B cell (primary cell): ENCODE measurements at regions not wholly inside any gene's neighbourhood (a gene's known extent, or its start where the extent isn't known, plus 50 kb on each side); places are given as distances from the start of the nearest gene placed in this dataset.

ENCODE experiments used
- ATAC-seq: fragments of 200-7000 bp; cut with Tn5 transposase; one replicate; pipeline ENCODE4 v1.10.0; 2021; ENCODE audit warnings: low read depth, mild to moderate bottlenecking, moderate number of reproducible peaks, moderate library complexity
- CTCF ChIA-PET: fragments of 350-600 bp; sonication (Branson Sonifier 250); formaldehyde crosslinking; loops from one replicate; lab custom pipeline; 2021; ENCODE audit warnings: antibody characterized with exemption, inconsistent platforms; lab: Charles Lee
- POLR2A ChIA-PET: fragments of 350-600 bp; sonication (Branson Sonifier 250); formaldehyde crosslinking; loops from one replicate; lab custom pipeline; 2021; ENCODE audit warnings: antibody characterized with exemption; lab: Charles Lee
- DNase-seq: peaks from one replicate; pipeline ENCODE4 v3.0.0; 2013
- H2AFZ ChIP-seq: 2 replicates; pipeline ENCODE4 v1.6.1; 2012; ENCODE audit warnings: mild to moderate bottlenecking, low read depth, low read length; ENCODE audit not compliant: insufficient read depth, poor library complexity, severe bottlenecking
- H3K27ac ChIP-seq, 2 donors: 1 replicate in 1 of 2; 2 replicates in 1 of 2; pipeline ENCODE4 v1.5.1; 2012 to 2013; ENCODE audit warnings: low read length in 2 of 2, mild to moderate bottlenecking in 2 of 2, moderate library complexity in 1 of 2
- H3K27me3 ChIP-seq, 4 experiments: fragments of 200-600 bp in 1 of 4; sonication (generic) in 1 of 4; replicated peaks in 1 of 4; 1 replicate in 2 of 4; 2 replicates in 2 of 4; pipeline versions ENCODE4 v1.6.1 to v1.7.0; 2013 to 2016; ENCODE audit warnings: low read length in 3 of 4, mild to moderate bottlenecking in 2 of 4, mixed read lengths in 1 of 4, moderate library complexity in 1 of 4; ENCODE audit not compliant: insufficient read depth in 4 of 4, control insufficient read depth in 3 of 4; ENCODE audit errors: control extremely low read depth in 1 of 4
- H3K36me3 ChIP-seq, 2 experiments: replicated peaks in 1 of 2; 1 replicate in 1 of 2; 2 replicates in 1 of 2; pipeline versions ENCODE4 v1.6.1 to v1.7.1; 2013; ENCODE audit warnings: low read length in 1 of 2; ENCODE audit not compliant: insufficient read depth in 2 of 2, control insufficient read depth in 1 of 2; ENCODE audit errors: control extremely low read depth in 1 of 2, extremely low read depth in 1 of 2
- H3K4me1 ChIP-seq, 2 donors: fragments of 200-600 bp in 1 of 2; sonication (generic) in 1 of 2; 1 replicate in 1 of 2; 2 replicates in 1 of 2; pipeline versions ENCODE4 v1.5.1 to v1.6.1; 2013 to 2017; ENCODE audit warnings: low read length in 2 of 2; ENCODE audit not compliant: control insufficient read depth in 2 of 2, insufficient read depth in 2 of 2
- H3K4me2 ChIP-seq: replicated peaks from 2 replicates; pipeline ENCODE3; 2012; ENCODE audit warnings: mild to moderate bottlenecking, low read depth, low read length; ENCODE audit not compliant: poor library complexity, severe bottlenecking
- H3K4me3 ChIP-seq, 5 experiments: fragments of 200-600 bp in 1 of 5; sonication (generic) in 1 of 5; 1 replicate in 3 of 5; 2 replicates in 2 of 5; pipeline versions ENCODE4 v1.5.1 to v1.7.0; 2011 to 2016; ENCODE audit warnings: low read length in 4 of 5, mild to moderate bottlenecking in 4 of 5, low read depth in 2 of 5, control low read depth in 1 of 5, moderate library complexity in 1 of 5; ENCODE audit not compliant: insufficient read depth in 1 of 5; ENCODE audit errors: control extremely low read depth in 1 of 5, extremely low read depth in 1 of 5
- H3K79me2 ChIP-seq: fragments of 200-600 bp; sonication (generic); one replicate; pipeline ENCODE4 v1.6.0; 2016; ENCODE audit warnings: low read length; ENCODE audit not compliant: control insufficient read depth, insufficient read depth
- H3K9ac ChIP-seq: fragments of 200-600 bp; sonication (generic); 2 replicates; pipeline ENCODE4 v1.6.1; 2017; ENCODE audit warnings: mild to moderate bottlenecking, low read length, moderate library complexity
- H3K9me3 ChIP-seq, 3 donors: one replicate each; pipeline versions ENCODE4 v1.6.1 to v1.7.1; 2013; ENCODE audit warnings: low read length in 2 of 3; ENCODE audit not compliant: control insufficient read depth in 2 of 3, insufficient read depth in 1 of 3; ENCODE audit errors: control extremely low read depth in 1 of 3
- H4K20me1 ChIP-seq: 2 replicates; pipeline ENCODE4 v1.6.0; 2012; ENCODE audit warnings: mild to moderate bottlenecking, low read length; ENCODE audit not compliant: insufficient read depth, control insufficient read depth, poor library complexity, severe bottlenecking
- H3K27ac Mint-ChIP-seq: one replicate; pipeline ENCODE4 v1.8.0; 2021; ENCODE audit warnings: mixed read lengths
- H3K27me3 Mint-ChIP-seq: one replicate; pipeline ENCODE4 v1.8.0; 2021; ENCODE audit warnings: mixed read lengths
- H3K4me1 Mint-ChIP-seq: one replicate; pipeline ENCODE4 v1.8.0; 2021; ENCODE audit warnings: mixed read lengths
- H3K4me3 Mint-ChIP-seq: one replicate; pipeline ENCODE4 v1.8.0; 2021; ENCODE audit warnings: mixed read lengths
- H3K9me3 Mint-ChIP-seq: one replicate; pipeline ENCODE4 v1.8.0; 2022; ENCODE audit warnings: mixed read lengths; ENCODE audit not compliant: insufficient read depth
- EZH2 ChIP-seq: IDR thresholded peaks from 2 replicates; pipeline ENCODE4 v1.6.1; 2012; ENCODE audit warnings: borderline replicate concordance, low read depth, mild to moderate bottlenecking, moderate library complexity, low read length; ENCODE audit not compliant: insufficient read depth, poor library complexity, severe bottlenecking
- WGBS: methylation state at CpG from one replicate; pipeline ENCODE4 v1.1.5; 2013; ENCODE audit warnings: missing lambda C conversion rate; ENCODE audit not compliant: insufficient coverage; 5-methylcytosine and 5-hydroxymethylcytosine counted together
- intact Hi-C: fragments of 100-400 bp; cut with micrococcal nuclease; formaldehyde crosslinking; loops from one replicate; pipeline ENCODE4 v1.10.0; 2022
- TF ChIP-seq, protein P1 (sequence below): fragments of 200-600 bp; IDR thresholded peaks from one replicate; pipeline ENCODE4 v1.8.0; 2022; ENCODE audit warnings: antibody characterized with exemption, mild to moderate bottlenecking

DNA sequence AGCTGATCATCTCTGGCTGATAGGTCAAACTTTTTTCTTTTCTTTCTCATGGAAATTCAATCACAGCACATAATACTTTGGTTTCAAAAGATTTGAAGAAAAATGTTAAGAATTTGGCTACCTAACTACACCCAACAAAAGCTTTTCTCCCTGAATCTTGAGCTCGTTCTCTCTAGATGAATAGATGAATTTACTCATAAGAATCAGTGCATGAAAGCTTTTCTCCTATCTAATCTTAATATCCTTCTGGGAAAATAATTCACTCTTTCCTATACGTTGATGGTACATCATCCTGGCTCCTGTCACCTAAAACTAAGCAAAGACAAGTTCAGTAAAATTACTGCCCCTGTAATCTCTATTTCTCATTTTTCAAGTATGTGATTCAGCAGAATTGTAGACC lies 1479.1 kb downstream of the DPP10 start:
- no peaks in the 10 kb centered on the region for H3K27me3 Mint-ChIP-seq
- intact Hi-C loops, result no loop called here
- no peaks in the 10 kb centered on the region for H4K20me1 ChIP-seq
- POLR2A ChIA-PET, result no interaction called here
- H3K36me3 ChIP-seq, result no peaks in the 10 kb centered on the region
- CTCF ChIA-PET, result no interaction called here
- H3K9me3 Mint-ChIP-seq, result peaks cover 11% of the 10 kb centered on the region
- no peaks in the 10 kb centered on the region for H3K79me2 ChIP-seq
- no peaks in the 10 kb centered on the region for H3K27me3 ChIP-seq
- no peak overlapping the region for H3K9ac ChIP-seq
- H3K27ac ChIP-seq, result no peak overlapping the region
- no peak overlapping the region for H3K4me3 Mint-ChIP-seq
- peaks cover 0 to 3% (median 0%) of the 10 kb centered on the region in 3 donors for H3K9me3 ChIP-seq
- no peak overlapping the region for H2AFZ ChIP-seq
- DNase-seq (no peak), ATAC-seq (no peak)
- no peak overlapping the region for H3K4me3 ChIP-seq
- TF ChIP-seq EZH2, result no peak
- TF ChIP-seq, protein P1, sequence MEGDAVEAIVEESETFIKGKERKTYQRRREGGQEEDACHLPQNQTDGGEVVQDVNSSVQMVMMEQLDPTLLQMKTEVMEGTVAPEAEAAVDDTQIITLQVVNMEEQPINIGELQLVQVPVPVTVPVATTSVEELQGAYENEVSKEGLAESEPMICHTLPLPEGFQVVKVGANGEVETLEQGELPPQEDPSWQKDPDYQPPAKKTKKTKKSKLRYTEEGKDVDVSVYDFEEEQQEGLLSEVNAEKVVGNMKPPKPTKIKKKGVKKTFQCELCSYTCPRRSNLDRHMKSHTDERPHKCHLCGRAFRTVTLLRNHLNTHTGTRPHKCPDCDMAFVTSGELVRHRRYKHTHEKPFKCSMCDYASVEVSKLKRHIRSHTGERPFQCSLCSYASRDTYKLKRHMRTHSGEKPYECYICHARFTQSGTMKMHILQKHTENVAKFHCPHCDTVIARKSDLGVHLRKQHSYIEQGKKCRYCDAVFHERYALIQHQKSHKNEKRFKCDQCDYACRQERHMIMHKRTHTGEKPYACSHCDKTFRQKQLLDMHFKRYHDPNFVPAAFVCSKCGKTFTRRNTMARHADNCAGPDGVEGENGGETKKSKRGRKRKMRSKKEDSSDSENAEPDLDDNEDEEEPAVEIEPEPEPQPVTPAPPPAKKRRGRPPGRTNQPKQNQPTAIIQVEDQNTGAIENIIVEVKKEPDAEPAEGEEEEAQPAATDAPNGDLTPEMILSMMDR, result no peak
- H3K4me1 ChIP-seq, result no peaks in the 10 kb centered on the region
- H3K4me2 ChIP-seq, result no peak overlapping the region
- H3K27ac Mint-ChIP-seq, result no peak overlapping the region
- WGBS, result 100% methylated on average over 1 of the region's 2 CpGs
- H3K4me1 Mint-ChIP-seq, result no peaks in the 10 kb centered on the region

DNA sequence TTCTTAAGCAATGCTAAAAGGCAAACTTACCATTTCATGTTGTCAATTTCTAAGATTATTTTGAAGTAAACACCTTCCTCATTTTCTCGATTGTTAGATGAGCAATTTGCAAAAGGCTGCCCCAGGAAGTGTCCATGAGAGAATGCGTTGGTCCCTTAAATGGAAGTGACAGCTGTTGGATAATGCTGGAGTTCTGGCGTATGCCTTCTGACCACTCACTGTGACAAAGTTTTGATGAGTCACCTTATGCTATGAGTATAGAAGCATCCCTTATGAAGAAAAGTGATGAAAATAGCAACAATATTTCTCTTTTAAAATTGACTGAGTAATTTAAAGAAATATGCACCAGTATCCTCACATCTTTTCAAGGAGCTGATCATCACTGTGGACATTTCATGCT lies 1497.5 kb downstream of the DPP10 start:
- CTCF ChIA-PET, result no interaction called here
- TF ChIP-seq, protein P1, result no peak
- TF ChIP-seq EZH2, result no peak
- intact Hi-C loops, result no loop called here
- Histone ChIP-seq H3K9me3 (no peaks in the 10 kb centered on the region), H3K4me1 (no peaks in the 10 kb centered on the region), H2AFZ (no peak overlapping the region), H3K4me3 (no peak overlapping the region), H3K4me2 (no peak overlapping the region), H4K20me1 (no peaks in the 10 kb centered on the region), H3K36me3 (no peaks in the 10 kb centered on the region), H3K9ac (no peak overlapping the region), H3K27ac (no peak overlapping the region), H3K79me2 (no peaks in the 10 kb centered on the region), H3K27me3 (no peaks in the 10 kb centered on the region)
- POLR2A ChIA-PET, result no interaction called here
- DNase-seq (no peak), ATAC-seq (no peak)
- Mint-ChIP-seq H3K4me3 (no peak overlapping the region), H3K9me3 (no peaks in the 10 kb centered on the region), H3K27ac (no peak overlapping the region), H3K4me1 (no peaks in the 10 kb centered on the region), H3K27me3 (no peaks in the 10 kb centered on the region)
- WGBS, result 100% methylated on average over 1 of the region's 3 CpGs
